SK-N-SH treated with all-trans-retinoic acid at 6 μM for 48 hours (cell line): ENCODE measurements at regions not wholly inside any gene's neighbourhood (a gene's known extent, or its start where the extent isn't known, plus 50 kb on each side); places are given as distances from the start of the nearest gene placed in this dataset.

Experiments used
- ATAC-seq: fragments of 200-7000 bp; cut with Tn5 transposase; 3 replicates; pipeline ENCODE4 v1.9.1; 2020; ENCODE audit warnings: mild to moderate bottlenecking, moderate library complexity
- ARNTL ChIP-seq: fragments of 450-650 bp; formaldehyde crosslinking; IDR thresholded peaks from 2 replicates; pipeline ENCODE4 v1.5.0; 2020; ENCODE audit warnings: low read depth, mild to moderate bottlenecking, moderate library complexity, borderline replicate concordance
- BACH2 ChIP-seq: fragments of 250-450 bp; sonication (Bioruptor Pico); IDR thresholded peaks from 2 replicates; pipeline ENCODE4 v1.9.0; 2021; ENCODE audit warnings: mild to moderate bottlenecking, borderline replicate concordance
- CREB5 ChIP-seq: fragments of 250-450 bp; sonication (Bioruptor Pico); IDR thresholded peaks from 2 replicates; pipeline ENCODE4 v1.5.1; 2020; ENCODE audit warnings: low read depth, mild to moderate bottlenecking, moderate library complexity
- CSDC2 ChIP-seq: fragments of 250-450 bp; sonication (Bioruptor Pico); IDR thresholded peaks from 2 replicates; pipeline ENCODE4 v1.5.0; 2020; ENCODE audit warnings: mild to moderate bottlenecking, moderate library complexity
- CSRNP3 ChIP-seq: fragments of 250-450 bp; sonication (Bioruptor Pico); IDR thresholded peaks from 2 replicates; pipeline ENCODE4 v1.5.1; 2021; ENCODE audit warnings: mild to moderate bottlenecking, moderate library complexity
- ESRRG ChIP-seq: fragments of 250-450 bp; sonication (Bioruptor Pico); IDR thresholded peaks from 2 replicates; pipeline ENCODE4 v1.6.1; 2021; ENCODE audit warnings: mild to moderate bottlenecking
- GLIS3 ChIP-seq: fragments of 250-450 bp; sonication (Bioruptor Pico); IDR thresholded peaks from 2 replicates; pipeline ENCODE4 v1.5.0; 2020; ENCODE audit warnings: mild to moderate bottlenecking, moderate library complexity
- ISL1 ChIP-seq: fragments of 250-450 bp; sonication (Bioruptor Pico); IDR thresholded peaks from 2 replicates; pipeline ENCODE4 v2.1.2; 2022; ENCODE audit warnings: mild to moderate bottlenecking, moderate library complexity
- OSR1 ChIP-seq: fragments of 250-450 bp; sonication (Bioruptor Pico); IDR thresholded peaks from 2 replicates; pipeline ENCODE4 v1.8.0; 2022; ENCODE audit warnings: moderate library complexity, mild to moderate bottlenecking, inconsistent platforms
- PATZ1 ChIP-seq: fragments of 250-450 bp; sonication (Bioruptor Pico); IDR thresholded peaks from 2 replicates; pipeline ENCODE4 v1.8.0; 2020; ENCODE audit warnings: mild to moderate bottlenecking, moderate library complexity, borderline replicate concordance
- PPARA ChIP-seq: fragments of 250-450 bp; sonication (Bioruptor Pico); IDR thresholded peaks from 2 replicates; pipeline ENCODE4 v1.5.0; 2020; ENCODE audit warnings: mild to moderate bottlenecking, borderline replicate concordance
- RARB ChIP-seq: fragments of 250-450 bp; sonication (Bioruptor Pico); IDR thresholded peaks from 2 replicates; pipeline ENCODE4 v1.8.0; 2021; ENCODE audit warnings: mild to moderate bottlenecking, moderate library complexity
- SNAI2 ChIP-seq: fragments of 250-450 bp; sonication (Bioruptor Pico); IDR thresholded peaks from 2 replicates; pipeline ENCODE4 v1.5.0; 2020; ENCODE audit warnings: mild to moderate bottlenecking, moderate library complexity
- TCF4 ChIP-seq: fragments of 250-450 bp; sonication (Bioruptor Pico); IDR thresholded peaks from 2 replicates; pipeline ENCODE4 v1.8.0; 2021; ENCODE audit warnings: mild to moderate bottlenecking, moderate library complexity, borderline replicate concordance
- TOX ChIP-seq: fragments of 250-450 bp; sonication (Bioruptor Pico); IDR thresholded peaks from 2 replicates; pipeline ENCODE4 v1.8.0; 2021; ENCODE audit warnings: mild to moderate bottlenecking, moderate library complexity, borderline replicate concordance
- TSHZ2 ChIP-seq: fragments of 250-450 bp; sonication (Bioruptor Pico); IDR thresholded peaks from 2 replicates; pipeline ENCODE4 v1.5.0; 2020; ENCODE audit warnings: mild to moderate bottlenecking, moderate library complexity
- ZC3H10 ChIP-seq: fragments of 250-450 bp; sonication (Bioruptor Pico); IDR thresholded peaks from 2 replicates; pipeline ENCODE4 v1.5.1; 2021; ENCODE audit warnings: mild to moderate bottlenecking, moderate library complexity
- ZFP3 ChIP-seq: fragments of 250-450 bp; sonication (Bioruptor Pico); IDR thresholded peaks from 2 replicates; pipeline ENCODE4 v1.5.0; 2020; ENCODE audit warnings: mild to moderate bottlenecking, moderate library complexity
- ZFP30 ChIP-seq: fragments of 450-650 bp; formaldehyde crosslinking; IDR thresholded peaks from 2 replicates; pipeline ENCODE4 v1.5.0; 2022; ENCODE audit warnings: mild to moderate bottlenecking, moderate library complexity
- ZNF565 ChIP-seq: fragments of 450-650 bp; formaldehyde crosslinking; conservative IDR thresholded peaks from 2 replicates; pipeline ENCODE4 v1.5.0; 2020; ENCODE audit warnings: low read depth, mild to moderate bottlenecking, moderate library complexity
- ZNF70 ChIP-seq: fragments of 450-650 bp; formaldehyde crosslinking; IDR thresholded peaks from 2 replicates; pipeline ENCODE4 v1.5.0; 2020; ENCODE audit warnings: mild to moderate bottlenecking, moderate library complexity
- ZNF8 ChIP-seq: fragments of 450-650 bp; formaldehyde crosslinking; IDR thresholded peaks from 2 replicates; pipeline ENCODE4 v1.5.0; 2020; ENCODE audit warnings: mild to moderate bottlenecking, moderate library complexity

- TF ChIP-seq ZNF565 (CRISPR knock-in tag) (no peak), CSDC2 (CRISPR knock-in tag) (no peak), PPARA (CRISPR knock-in tag) (no peak), RARB (CRISPR knock-in tag) (no peak), TOX (CRISPR knock-in tag) (no peak), OSR1 (CRISPR knock-in tag) (no peak), ZC3H10 (CRISPR knock-in tag) (no peak), BACH2 (CRISPR knock-in tag) (no peak), PATZ1 (CRISPR knock-in tag) (no peak), ZFP3 (no peak), SNAI2 (CRISPR knock-in tag) (no peak), CREB5 (CRISPR knock-in tag) (no peak)
- ATAC-seq = no peak
Observed at GRCh38 chr6:170152989-170153388, 137.9 kb downstream of the DLL1 start.

GRCh38 chr6:170152124-170152926 is 138.6 kb downstream of the DLL1 start:
- TF ChIP-seq ZNF8 = no peak
- no peak for TF ChIP-seq ZFP3
- no peak for TF ChIP-seq ISL1 (CRISPR knock-in tag)
- TF ChIP-seq CSDC2 (CRISPR knock-in tag) = no peak
- TF ChIP-seq OSR1 (CRISPR knock-in tag) = no peak
- TF ChIP-seq TCF4 (CRISPR knock-in tag) = no peak
- TF ChIP-seq ZC3H10 (CRISPR knock-in tag) = no peak
- TF ChIP-seq ARNTL (CRISPR knock-in tag) = no peak
- TF ChIP-seq CSRNP3 (CRISPR knock-in tag) = no peak
- TF ChIP-seq BACH2 (CRISPR knock-in tag) = no peak
- TF ChIP-seq, all 23 proteins: peak for 0
- ATAC-seq = no peak

- TF ChIP-seq TOX (CRISPR knock-in tag) (no peak), ISL1 (CRISPR knock-in tag) (no peak), RARB (CRISPR knock-in tag) (no peak), CSRNP3 (CRISPR knock-in tag) (no peak), PPARA (CRISPR knock-in tag) (no peak), ZNF70 (no peak), CREB5 (CRISPR knock-in tag) (no peak), ARNTL (CRISPR knock-in tag) (no peak), TCF4 (CRISPR knock-in tag) (no peak), ESRRG (CRISPR knock-in tag) (no peak), GLIS3 (no peak), ZFP30 (CRISPR knock-in tag) (no peak), OSR1 (CRISPR knock-in tag) (no peak), TSHZ2 (CRISPR knock-in tag) (no peak), ZNF8 (no peak), BACH2 (CRISPR knock-in tag) (no peak), PATZ1 (CRISPR knock-in tag) (no peak), ZC3H10 (CRISPR knock-in tag) (no peak)
- no peak for ATAC-seq
Observed at GRCh38 chr6:170151804-170152123, 139.1 kb downstream of the DLL1 start.
